Activated B cell treated with CpG ODN at 0.5 μM for 24 hours (primary cell): ENCODE measurements at regions not wholly inside any gene's neighbourhood (a gene's known extent, or its start where the extent isn't known, plus 50 kb on each side); places are given as distances from the start of the nearest gene placed in this dataset.

Experiments
- ATAC-seq: fragments of 200-7000 bp; cut with Tn5 transposase; one replicate; pipeline ENCODE4 v1.10.0; 2021; ENCODE audit warnings: low read depth, mild to moderate bottlenecking, moderate library complexity
- CTCF ChIA-PET: fragments of 350-600 bp; sonication (Branson Sonifier 250); formaldehyde crosslinking; loops from one replicate; lab custom pipeline; 2021; ENCODE audit warnings: antibody characterized with exemption; lab: Charles Lee
- POLR2A ChIA-PET: fragments of 350-600 bp; sonication (Branson Sonifier 250); formaldehyde crosslinking; loops from one replicate; lab custom pipeline; 2021; ENCODE audit warnings: antibody characterized with exemption; lab: Charles Lee
- DNase-seq: peaks from one replicate; pipeline ENCODE4 v3.0.0; 2022
- H3K27ac Mint-ChIP-seq: one replicate; pipeline ENCODE4 v1.8.0; 2020; ENCODE audit warnings: mixed read lengths
- H3K27me3 Mint-ChIP-seq: one replicate; pipeline ENCODE4 v1.8.0; 2021; ENCODE audit warnings: mixed read lengths
- H3K36me3 Mint-ChIP-seq: one replicate; pipeline ENCODE4 v1.8.0; 2021; ENCODE audit warnings: low read depth, mixed read lengths
- H3K4me1 Mint-ChIP-seq: one replicate; pipeline ENCODE4 v1.8.0; 2021; ENCODE audit warnings: mixed read lengths
- H3K4me3 Mint-ChIP-seq: one replicate; pipeline ENCODE4 v1.8.0; 2020; ENCODE audit warnings: mild to moderate bottlenecking, mixed read lengths
- H3K9me3 Mint-ChIP-seq: one replicate; pipeline ENCODE4 v1.8.0; 2020; ENCODE audit warnings: mixed read lengths
- intact Hi-C: fragments of 100-400 bp; cut with micrococcal nuclease; formaldehyde crosslinking; loops from one replicate; pipeline ENCODE4 v1.15.1; 2024
- TF ChIP-seq, protein P1 (sequence below): fragments of 200-600 bp; IDR thresholded peaks from one replicate; pipeline ENCODE4 v1.8.0; 2022; ENCODE audit warnings: antibody characterized with exemption, mild to moderate bottlenecking

DNA sequence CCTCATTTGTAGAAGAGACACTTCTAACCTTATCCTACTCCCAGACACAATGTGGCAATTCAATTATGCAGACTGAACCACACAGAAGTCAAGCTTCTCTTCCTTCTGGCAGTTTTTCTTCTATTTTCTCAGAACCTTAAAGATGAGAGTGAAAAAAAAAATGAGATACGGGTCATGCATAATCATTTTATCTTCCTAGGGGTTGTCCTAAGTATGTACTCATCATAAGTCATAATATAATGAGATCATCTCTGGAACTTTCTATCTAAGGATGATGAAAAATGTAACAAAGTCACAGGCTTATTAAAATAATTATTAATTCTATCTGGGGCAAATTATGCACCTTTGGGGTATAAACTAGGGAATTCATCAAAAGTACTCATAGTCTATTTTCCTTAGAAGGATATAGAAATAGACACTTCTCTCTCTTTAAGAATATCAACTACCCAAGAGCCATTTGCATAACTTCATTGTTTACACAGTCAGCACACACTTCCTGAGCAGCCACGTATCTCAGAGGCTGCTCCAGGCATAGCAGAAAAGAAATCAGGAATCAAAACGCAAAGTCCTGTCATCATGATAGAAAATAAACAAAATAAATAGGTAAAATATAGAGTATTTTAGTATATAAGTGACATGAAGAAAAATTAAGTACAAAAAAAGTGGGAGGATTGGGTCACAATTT is 345.9 kb upstream of the SPHKAP start:
- peaks cover 4% of the 10 kb centered on the region for H3K9me3 Mint-ChIP-seq
- DNase-seq (no peak), ATAC-seq (no peak)
- TF ChIP-seq, protein P1, sequence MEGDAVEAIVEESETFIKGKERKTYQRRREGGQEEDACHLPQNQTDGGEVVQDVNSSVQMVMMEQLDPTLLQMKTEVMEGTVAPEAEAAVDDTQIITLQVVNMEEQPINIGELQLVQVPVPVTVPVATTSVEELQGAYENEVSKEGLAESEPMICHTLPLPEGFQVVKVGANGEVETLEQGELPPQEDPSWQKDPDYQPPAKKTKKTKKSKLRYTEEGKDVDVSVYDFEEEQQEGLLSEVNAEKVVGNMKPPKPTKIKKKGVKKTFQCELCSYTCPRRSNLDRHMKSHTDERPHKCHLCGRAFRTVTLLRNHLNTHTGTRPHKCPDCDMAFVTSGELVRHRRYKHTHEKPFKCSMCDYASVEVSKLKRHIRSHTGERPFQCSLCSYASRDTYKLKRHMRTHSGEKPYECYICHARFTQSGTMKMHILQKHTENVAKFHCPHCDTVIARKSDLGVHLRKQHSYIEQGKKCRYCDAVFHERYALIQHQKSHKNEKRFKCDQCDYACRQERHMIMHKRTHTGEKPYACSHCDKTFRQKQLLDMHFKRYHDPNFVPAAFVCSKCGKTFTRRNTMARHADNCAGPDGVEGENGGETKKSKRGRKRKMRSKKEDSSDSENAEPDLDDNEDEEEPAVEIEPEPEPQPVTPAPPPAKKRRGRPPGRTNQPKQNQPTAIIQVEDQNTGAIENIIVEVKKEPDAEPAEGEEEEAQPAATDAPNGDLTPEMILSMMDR = no peak
- H3K36me3 Mint-ChIP-seq = no peaks in the 10 kb centered on the region
- CTCF ChIA-PET = no interaction called here
- H3K4me3 Mint-ChIP-seq = no peak overlapping the region
- H3K27ac Mint-ChIP-seq = no peak overlapping the region
- H3K27me3 Mint-ChIP-seq = no peaks in the 10 kb centered on the region
- intact Hi-C loops = no loop called here
- no peaks in the 10 kb centered on the region for H3K4me1 Mint-ChIP-seq
- POLR2A ChIA-PET = no interaction called here

- intact Hi-C loops = no loop called here
- ChIA-PET CTCF (no interaction called here), POLR2A (no interaction called here)
- peaks cover 4% of the 10 kb centered on the region for H3K9me3 Mint-ChIP-seq
- H3K4me1 Mint-ChIP-seq = no peaks in the 10 kb centered on the region
- no peaks in the 10 kb centered on the region for H3K27me3 Mint-ChIP-seq
- no peaks in the 10 kb centered on the region for H3K36me3 Mint-ChIP-seq
- no peak for ATAC-seq
- H3K27ac Mint-ChIP-seq = no peak overlapping the region
- TF ChIP-seq, protein P1 = no peak
- no peak for DNase-seq
- H3K4me3 Mint-ChIP-seq = no peak overlapping the region
Measured at GRCh38 chr2:228526687-228527086, 345.2 kb upstream of the SPHKAP start.

GRCh38 chr2:228522977-228523376 is 341.5 kb upstream of the SPHKAP start:
- H3K9me3 Mint-ChIP-seq = peaks cover 3% of the 10 kb centered on the region
- no peaks in the 10 kb centered on the region for H3K36me3 Mint-ChIP-seq
- ATAC-seq (no peak), DNase-seq (no peak)
- H3K4me3 Mint-ChIP-seq = no peak overlapping the region
- H3K4me1 Mint-ChIP-seq = no peaks in the 10 kb centered on the region
- no peak overlapping the region for H3K27ac Mint-ChIP-seq
- H3K27me3 Mint-ChIP-seq = no peaks in the 10 kb centered on the region
- TF ChIP-seq, protein P1 = no peak
- intact Hi-C loops = no loop called here
- POLR2A ChIA-PET = no interaction called here
- CTCF ChIA-PET = no interaction called here

DNA sequence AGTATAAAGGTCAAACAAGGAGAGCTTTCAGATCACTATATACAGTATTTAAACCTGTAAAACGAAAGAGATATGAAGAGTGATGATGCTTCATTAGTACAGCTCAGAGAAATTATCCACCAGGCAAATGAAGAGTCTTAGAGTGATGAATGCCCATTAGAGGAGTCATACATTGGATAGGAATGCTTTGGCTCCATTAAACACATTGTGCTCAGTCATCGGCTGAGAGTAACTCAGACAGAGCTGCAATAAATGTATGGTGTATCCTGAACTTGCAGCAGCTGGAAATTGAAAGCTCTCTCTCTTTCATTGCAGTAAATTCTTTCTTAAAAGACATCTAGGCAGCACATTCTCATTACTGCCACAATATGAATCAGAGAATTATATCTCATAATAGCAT is 340.8 kb upstream of the SPHKAP start:
- H3K4me3 Mint-ChIP-seq = no peak overlapping the region
- ATAC-seq (no peak), DNase-seq (no peak)
- intact Hi-C loops = no loop called here
- POLR2A ChIA-PET = no interaction called here
- TF ChIP-seq, protein P1 = no peak
- H3K36me3 Mint-ChIP-seq = no peaks in the 10 kb centered on the region
- H3K4me1 Mint-ChIP-seq = no peaks in the 10 kb centered on the region
- peaks cover 3% of the 10 kb centered on the region for H3K9me3 Mint-ChIP-seq
- CTCF ChIA-PET = no interaction called here
- H3K27ac Mint-ChIP-seq = no peak overlapping the region
- H3K27me3 Mint-ChIP-seq = no peaks in the 10 kb centered on the region

DNA sequence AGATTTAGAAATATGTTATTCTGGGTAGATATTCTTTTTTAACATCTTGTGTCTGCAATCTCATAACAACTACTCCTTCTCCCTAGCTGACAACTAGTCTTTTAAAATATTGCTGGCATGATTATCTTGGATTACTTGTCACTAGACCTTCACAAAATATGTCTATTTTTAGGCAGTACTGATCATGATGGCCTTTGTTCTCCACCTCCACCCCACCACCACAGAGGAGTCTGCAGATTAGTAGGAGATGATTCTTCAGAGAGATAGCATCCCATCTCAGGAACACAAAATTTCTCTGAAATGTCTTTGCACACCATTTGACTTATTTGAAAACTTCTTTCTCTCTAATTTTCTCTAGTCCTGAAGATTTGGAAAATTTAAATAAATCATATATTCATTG is 338.1 kb upstream of the SPHKAP start:
- H3K36me3 Mint-ChIP-seq = no peaks in the 10 kb centered on the region
- no peaks in the 10 kb centered on the region for H3K9me3 Mint-ChIP-seq
- CTCF ChIA-PET = no interaction called here
- no peak for DNase-seq
- no peak for ATAC-seq
- no peak overlapping the region for H3K27ac Mint-ChIP-seq
- no peaks in the 10 kb centered on the region for H3K4me1 Mint-ChIP-seq
- no peaks in the 10 kb centered on the region for H3K27me3 Mint-ChIP-seq
- POLR2A ChIA-PET = no interaction called here
- intact Hi-C loops = no loop called here
- H3K4me3 Mint-ChIP-seq = no peak overlapping the region
- TF ChIP-seq, protein P1 = no peak
